HepG2 (cell line): ENCODE measurements at regions not wholly inside any gene's neighbourhood (a gene's known extent, or its start where the extent isn't known, plus 50 kb on each side); places are given as distances from the start of the nearest gene placed in this dataset.

Experiments used
- ATAC-seq: fragments of 200-7000 bp; cut with Tn5 transposase; 3 replicates; pipeline ENCODE4 v1.9.1; 2020; ENCODE audit warnings: mild to moderate bottlenecking, moderate library complexity
- BruUV-seq: library from RNA; stranded (reverse); fragments of 400-500 nt; replicated peaks from 2 replicates; lab custom pipeline; 2021; lab: Mats Ljungman, UMichigan
- CTCF ChIA-PET: fragments of 300-600 bp; formaldehyde crosslinking; extraction: SDS; loops from one replicate; lab custom pipeline; 2021; ENCODE audit warnings: low total read pairs, inconsistent platforms, low intra/inter-chr PET ratio; lab: Yijun Ruan, JAX
- POLR2A ChIA-PET: fragments of 350-600 bp; sonication (Branson Sonifier 250); formaldehyde crosslinking; loops from one replicate; lab custom pipeline; 2020; ENCODE audit warnings: antibody characterized with exemption, inconsistent platforms; lab: Yijun Ruan, JAX
- DNase-seq: peaks from one replicate; pipeline ENCODE4 v3.0.0-alpha.2; 2015; ENCODE audit warnings: low spot score
- FAIRE-seq: peaks from 3 replicates; lab custom pipeline; 2011; peaks lifted over from hg19 to GRCh38; lab: Jason Lieb, UNC
- H2AFZ ChIP-seq: one replicate; pipeline ENCODE4 v1.6.1; 2011; ENCODE audit warnings: low read length, inconsistent platforms
- H3K27ac ChIP-seq: fragments of 300-600 bp; 3 replicates; pipeline ENCODE4 v1.8.0; 2011; ENCODE audit warnings: mixed run types, mild to moderate bottlenecking, mixed read lengths, low read length, inconsistent platforms; ENCODE audit not compliant: insufficient read depth; ENCODE audit errors: extremely low read length
- H3K27me3 ChIP-seq, 2 experiments: fragments of 200-600 bp in 1 of 2; 2 replicates in 1 of 2; 3 replicates in 1 of 2; pipeline versions ENCODE4 v1.6.0 to v1.8.0; 2011; ENCODE audit warnings: low read length in 2 of 2, mild to moderate bottlenecking in 2 of 2, moderate library complexity in 2 of 2, inconsistent platforms in 1 of 2; ENCODE audit not compliant: insufficient read depth in 2 of 2, control insufficient read depth in 1 of 2
- H3K36me3 ChIP-seq, 2 experiments: fragments of 200-600 bp in 1 of 2; replicated peaks in 1 of 2; 2 replicates in 1 of 2; 3 replicates in 1 of 2; pipeline versions ENCODE4 v1.5.1 to v1.8.0; 2011; ENCODE audit warnings: low read length in 2 of 2, inconsistent platforms in 1 of 2; ENCODE audit not compliant: insufficient read depth in 2 of 2, control insufficient read depth in 1 of 2
- H3K4me1 ChIP-seq: 2 replicates; pipeline ENCODE4 v1.5.1; 2012; ENCODE audit warnings: low read length, inconsistent platforms; ENCODE audit not compliant: insufficient read depth
- H3K4me2 ChIP-seq: 2 replicates; pipeline ENCODE4 v1.6.0; 2011; ENCODE audit warnings: low read depth, low read length, inconsistent platforms
- H3K4me3 ChIP-seq, 3 experiments: fragments of 200-600 bp in 1 of 3; sonication (generic), shearing (Covaris generic) in 1 of 3; replicated peaks in 1 of 3; 2 replicates each; pipeline ENCODE4 v1.5.1; 2011 to 2016; ENCODE audit warnings: low read length in 3 of 3, inconsistent platforms in 2 of 3, low read depth in 2 of 3, mild to moderate bottlenecking in 2 of 3, control low read depth in 1 of 3, mixed read lengths in 1 of 3; ENCODE audit not compliant: insufficient read depth in 1 of 3
- H3K79me2 ChIP-seq: one replicate; pipeline ENCODE4 v1.6.1; 2011; ENCODE audit warnings: low read length, inconsistent platforms; ENCODE audit not compliant: insufficient read depth
- H3K9ac ChIP-seq: 2 replicates; pipeline ENCODE4 v1.6.0; 2011; ENCODE audit warnings: mild to moderate bottlenecking, low read depth, low read length, inconsistent platforms; ENCODE audit not compliant: insufficient read depth
- H3K9me3 ChIP-seq: 2 replicates; pipeline ENCODE4 v1.5.1; 2012; ENCODE audit warnings: mild to moderate bottlenecking, low read length
- H4K20me1 ChIP-seq: 2 replicates; pipeline ENCODE4 v1.6.0; 2011; ENCODE audit warnings: inconsistent platforms, mild to moderate bottlenecking, low read length, moderate library complexity; ENCODE audit not compliant: insufficient read depth
- KDM1A ChIP-seq: IDR thresholded peaks from 2 replicates; pipeline ENCODE4 v1.6.1; 2016; ENCODE audit warnings: missing compliant biosample characterization
- PAWR ChIP-seq: sonication (generic); formaldehyde crosslinking; IDR thresholded peaks from 2 replicates; pipeline ENCODE4 v1.4.0; 2020; ENCODE audit warnings: missing genetic modification reagents, mild to moderate bottlenecking, borderline replicate concordance
- RBAK ChIP-seq: sonication (generic); formaldehyde crosslinking; IDR thresholded peaks from 2 replicates; pipeline ENCODE4 v1.5.1; 2020; ENCODE audit warnings: mild to moderate bottlenecking, missing genetic modification reagents
- RERE ChIP-seq: IDR thresholded peaks from 2 replicates; pipeline ENCODE4 v1.6.1; 2016; ENCODE audit warnings: low read depth, missing genetic modification reagents, missing compliant biosample characterization
- ZNF773 ChIP-seq: sonication (generic); formaldehyde crosslinking; IDR thresholded peaks from 2 replicates; pipeline ENCODE4 v1.4.0; 2020; ENCODE audit warnings: missing genetic modification reagents, borderline replicate concordance
- ZSCAN12 ChIP-seq: sonication (generic); formaldehyde crosslinking; IDR thresholded peaks from 2 replicates; pipeline ENCODE4 v1.9.0; 2021; ENCODE audit warnings: mild to moderate bottlenecking, missing genetic modification reagents
- WGBS: methylation state at CpG from one replicate; pipeline ENCODE4 v1.1.6; 2017; ENCODE audit warnings: low lambda C conversion rate; 5-methylcytosine and 5-hydroxymethylcytosine counted together
- in situ Hi-C: cut with HindIII; loops from 2 replicates; pipeline ENCODE4 v1.10.0; 2017; ENCODE audit warnings: low pct_unique_long_range_greater_than_20kb; ENCODE audit not compliant: extremely low pct_ligation_motif_present
- intact Hi-C: fragments of 100-400 bp; cut with micrococcal nuclease; formaldehyde crosslinking; loops from one replicate; pipeline ENCODE4 v1.10.0; 2022; ENCODE audit not compliant: unreplicated experiment
- TF ChIP-seq, protein P1 (sequence below): sonication (generic); formaldehyde crosslinking; conservative IDR thresholded peaks from 2 replicates; pipeline ENCODE4 v1.4.0; 2020; ENCODE audit warnings: missing genetic modification reagents
- TF ChIP-seq, protein P2 (sequence below): sonication (generic); formaldehyde crosslinking; IDR thresholded peaks from 2 replicates; pipeline ENCODE4 v1.5.1; 2020; ENCODE audit warnings: mild to moderate bottlenecking, missing genetic modification reagents

- Histone ChIP-seq H3K36me3 (no peaks in the 10 kb centered on the region), H4K20me1 (no peaks in the 10 kb centered on the region), H3K27ac (no peak overlapping the region), H3K4me3 (no peak overlapping the region), H3K9me3 (0 out of 2 replicates have a peak, but pooled peaks cover 13% of the 10 kb centered on the region), H3K27me3 (no peaks in the 10 kb centered on the region), H3K4me2 (no peak overlapping the region), H3K79me2 (no peaks in the 10 kb centered on the region), H3K9ac (no peak overlapping the region), H2AFZ (no peak overlapping the region), H3K4me1 (no peaks in the 10 kb centered on the region)
- no peak for FAIRE-seq
- no peak for DNase-seq
- CTCF ChIA-PET = no interaction called here
- in situ Hi-C loops = no loop called here
- intact Hi-C loops = no loop called here
- TF ChIP-seq ZSCAN12 (CRISPR knock-in tag) (no peak), RERE (CRISPR knock-in tag) (no peak), PAWR (CRISPR knock-in tag) (no peak), RBAK (CRISPR knock-in tag) (no peak), KDM1A (CRISPR knock-in tag) (no peak), ZNF773 (CRISPR knock-in tag) (no peak)
- TF ChIP-seq, protein P1, sequence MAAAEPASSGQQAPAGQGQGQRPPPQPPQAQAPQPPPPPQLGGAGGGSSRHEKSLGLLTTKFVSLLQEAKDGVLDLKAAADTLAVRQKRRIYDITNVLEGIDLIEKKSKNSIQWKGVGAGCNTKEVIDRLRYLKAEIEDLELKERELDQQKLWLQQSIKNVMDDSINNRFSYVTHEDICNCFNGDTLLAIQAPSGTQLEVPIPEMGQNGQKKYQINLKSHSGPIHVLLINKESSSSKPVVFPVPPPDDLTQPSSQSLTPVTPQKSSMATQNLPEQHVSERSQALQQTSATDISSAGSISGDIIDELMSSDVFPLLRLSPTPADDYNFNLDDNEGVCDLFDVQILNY (CRISPR knock-in tag) = no peak
- TF ChIP-seq, protein P2, sequence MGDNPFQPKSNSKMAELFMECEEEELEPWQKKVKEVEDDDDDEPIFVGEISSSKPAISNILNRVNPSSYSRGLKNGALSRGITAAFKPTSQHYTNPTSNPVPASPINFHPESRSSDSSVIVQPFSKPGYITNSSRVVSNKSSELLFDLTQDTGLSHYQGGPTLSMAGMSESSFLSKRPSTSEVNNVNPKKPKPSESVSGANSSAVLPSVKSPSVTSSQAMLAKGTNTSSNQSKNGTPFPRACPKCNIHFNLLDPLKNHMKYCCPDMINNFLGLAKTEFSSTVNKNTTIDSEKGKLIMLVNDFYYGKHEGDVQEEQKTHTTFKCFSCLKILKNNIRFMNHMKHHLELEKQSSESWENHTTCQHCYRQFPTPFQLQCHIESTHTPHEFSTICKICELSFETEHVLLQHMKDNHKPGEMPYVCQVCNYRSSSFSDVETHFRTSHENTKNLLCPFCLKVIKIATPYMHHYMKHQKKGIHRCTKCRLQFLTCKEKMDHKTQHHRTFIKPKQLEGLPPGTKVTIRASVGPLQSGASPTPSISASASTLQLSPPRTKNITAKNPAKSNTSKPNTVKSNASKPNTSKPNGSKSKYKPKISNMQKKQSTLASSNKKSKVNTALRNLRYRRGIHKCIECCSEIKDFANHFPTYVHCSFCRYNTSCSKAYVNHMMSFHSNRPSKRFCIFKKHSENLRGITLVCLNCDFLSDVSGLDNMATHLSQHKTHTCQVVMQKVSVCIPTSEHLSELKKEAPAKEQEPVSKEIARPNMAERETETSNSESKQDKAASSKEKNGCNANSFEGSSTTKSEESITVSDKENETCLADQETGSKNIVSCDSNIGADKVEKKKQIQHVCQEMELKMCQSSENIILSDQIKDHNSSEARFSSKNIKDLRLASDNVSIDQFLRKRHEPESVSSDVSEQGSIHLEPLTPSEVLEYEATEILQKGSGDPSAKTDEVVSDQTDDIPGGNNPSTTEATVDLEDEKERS (CRISPR knock-in tag) = no peak
- ATAC-seq = no peak
- POLR2A ChIA-PET = no interaction called here
- 16% methylated on average over 5 of the region's 5 CpGs for WGBS
- no TSS peak for BruUV-seq
Measured at GRCh38 chr3:106533093-106533787, 664.4 kb upstream of the CBLB start.
